ENCODE measurements at regions not wholly inside any gene's neighbourhood (a gene's known extent, or its start where the extent isn't known, plus 50 kb on each side); places are given as distances from the start of the nearest gene placed in this dataset.
"Not testable (repeated sequence)": the region's sequence is repeated elsewhere in the genome, so short reads cannot be mapped to it uniquely, and the experiment has no call there.

- not testable (repeated sequence) for FAIRE-seq; DNase-seq (ENCODE audit: extremely low spot score, insufficient read length, low read depth)
Observed at GRCh38 chrX:80508083-80508482, 87.8 kb downstream of the TENT5D start.

GRCh38 chrX:80511969-80512760 lies 91.9 kb downstream of the TENT5D start:
- no peak for DNase-seq (ENCODE audit: extremely low spot score, insufficient read length, low read depth)
- no peak for FAIRE-seq

GRCh38 chrX:80512924-80513323 lies 92.7 kb downstream of the TENT5D start:
- FAIRE-seq (no peak), DNase-seq (ENCODE audit: extremely low spot score, insufficient read length, low read depth) (no peak)

GRCh38 chrX:80513625-80514024 lies 93.4 kb downstream of the TENT5D start:
- DNase-seq (ENCODE audit: extremely low spot score, insufficient read length, low read depth): no peak
- peak; percentile 39 for FAIRE-seq

GRCh38 chrX:80537096-80537495 lies 116.8 kb downstream of the TENT5D start:
- FAIRE-seq: peak; percentile 31
- no peak for DNase-seq (ENCODE audit: extremely low spot score, insufficient read length, low read depth)

- FAIRE-seq: no peak
- no peak for DNase-seq (ENCODE audit: extremely low spot score, insufficient read length, low read depth)
Observed at GRCh38 chrX:80550722-80551121, 130.5 kb downstream of the TENT5D start.

GRCh38 chrX:80556148-80556547 lies 135.9 kb downstream of the TENT5D start:
- FAIRE-seq (no peak), DNase-seq (ENCODE audit: extremely low spot score, insufficient read length, low read depth) (no peak)

GRCh38 chrX:80572636-80573035 lies 152.4 kb downstream of the TENT5D start:
- FAIRE-seq (no peak), DNase-seq (ENCODE audit: extremely low spot score, insufficient read length, low read depth) (no peak)

- FAIRE-seq (no peak), DNase-seq (ENCODE audit: extremely low spot score, insufficient read length, low read depth) (no peak)
Observed at GRCh38 chrX:80573275-80573674, 153.0 kb downstream of the TENT5D start.

GRCh38 chrX:80574486-80575086 lies 154.3 kb downstream of the TENT5D start:
- peak; percentile 84 for FAIRE-seq

GRCh38 chrX:80576267-80576666 lies 156.0 kb downstream of the TENT5D start:
- no peak for DNase-seq (ENCODE audit: extremely low spot score, insufficient read length, low read depth)
- no peak for FAIRE-seq

More at GRCh38 chrX:80574486-80575086, 154.3 kb downstream of the TENT5D start:
- not testable (repeated sequence) for DNase-seq (ENCODE audit: extremely low spot score, insufficient read length, low read depth)

- DNase-seq (ENCODE audit: extremely low spot score, insufficient read length, low read depth) (no peak), FAIRE-seq (no peak)
Observed at GRCh38 chrX:80576806-80577533, 156.7 kb downstream of the TENT5D start.

- FAIRE-seq: peak; percentile 77
- DNase-seq (ENCODE audit: extremely low spot score, insufficient read length, low read depth): no peak
Observed at GRCh38 chrX:80578517-80579105, 158.4 kb downstream of the TENT5D start.

- not testable (repeated sequence) for FAIRE-seq
Observed at GRCh38 chrX:80590992-80591391, 170.7 kb downstream of the TENT5D start.

GRCh38 chrX:80602036-80602860 lies 182.0 kb downstream of the TENT5D start:
- DNase-seq (ENCODE audit: extremely low spot score, insufficient read length, low read depth) (no peak), FAIRE-seq (no peak)

More at GRCh38 chrX:80590992-80591391, 170.7 kb downstream of the TENT5D start:
- not testable (repeated sequence) for DNase-seq (ENCODE audit: extremely low spot score, insufficient read length, low read depth)

All from GM18507 (cell line).